Hepatocyte (in vitro differentiated cells): ENCODE measurements at regions not wholly inside any gene's neighbourhood (a gene's known extent, or its start where the extent isn't known, plus 50 kb on each side); places are given as distances from the start of the nearest gene placed in this dataset.

Source experiments
- CTCF ChIP-seq: fragments of 200-600 bp; sonication (generic); IDR thresholded peaks from 2 replicates; pipeline ENCODE4 v1.5.1; 2016; ENCODE audit warnings: antibody characterized with exemption, mild to moderate bottlenecking; ENCODE audit not compliant: poor library complexity
- EZH2 ChIP-seq: fragments of 200-600 bp; sonication (generic); IDR thresholded peaks from 2 replicates; pipeline ENCODE4 v1.6.1; 2016; ENCODE audit warnings: antibody characterized with exemption, mild to moderate bottlenecking, borderline replicate concordance
- EZH2phosphoT487 ChIP-seq: fragments of 200-600 bp; sonication (generic); IDR thresholded peaks from one replicate; pipeline ENCODE4 v1.6.1; 2018; ENCODE audit warnings: antibody characterized with exemption, mild to moderate bottlenecking, low read depth, moderate library complexity; ENCODE audit not compliant: unreplicated experiment, severe bottlenecking

DNA sequence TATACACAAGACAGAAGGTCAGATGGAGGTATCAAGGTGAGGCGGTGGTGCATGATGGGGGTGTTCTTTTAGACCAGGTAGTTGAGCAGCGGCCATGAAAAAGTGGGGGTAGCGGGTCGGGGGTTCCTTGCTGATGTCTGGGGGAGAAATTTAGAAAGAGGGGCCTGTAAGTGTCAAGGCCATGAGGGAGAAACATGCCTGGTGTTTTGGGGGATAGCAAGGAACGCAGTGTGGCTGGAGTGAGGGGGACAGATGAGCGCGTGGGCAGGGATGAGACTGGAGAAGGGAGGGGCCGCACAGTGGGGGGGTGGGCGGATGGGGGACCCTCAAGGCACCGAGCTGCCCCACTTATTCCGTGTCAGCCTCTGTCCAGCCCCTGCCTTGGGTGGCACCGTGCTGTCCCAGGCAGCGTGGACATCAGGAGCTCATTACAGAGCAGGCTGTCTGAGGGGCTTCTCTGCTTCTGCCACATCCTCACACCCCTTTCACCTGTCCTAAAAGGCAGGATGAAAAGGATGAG, 143.3 kb downstream of the SMAD6 start:
- TF ChIP-seq CTCF = no peak
- no peak for TF ChIP-seq EZH2phosphoT487
- no peak for TF ChIP-seq EZH2
